22Rv1 (cell line): ENCODE measurements at regions not wholly inside any gene's neighbourhood (a gene's known extent, or its start where the extent isn't known, plus 50 kb on each side); places are given as distances from the start of the nearest gene placed in this dataset.

ENCODE experiments used
- CTCF ChIP-seq: fragments of 450-650 bp; IDR thresholded peaks from 2 replicates; pipeline ENCODE4 v1.5.1; 2017; ENCODE audit warnings: mild to moderate bottlenecking
- ZFX ChIP-seq: fragments of 450-650 bp; IDR thresholded peaks from 2 replicates; pipeline ENCODE4 v1.6.1; 2017; ENCODE audit warnings: antibody characterized with exemption, borderline replicate concordance

GRCh38 chr9:24044576-24044975 is 218.5 kb upstream of the ELAVL2 start:
- TF ChIP-seq CTCF (no peak), ZFX (no peak)
